ENCODE measurements at regions not wholly inside any gene's neighbourhood (a gene's known extent, or its start where the extent isn't known, plus 50 kb on each side); places are given as distances from the start of the nearest gene placed in this dataset.

DNA sequence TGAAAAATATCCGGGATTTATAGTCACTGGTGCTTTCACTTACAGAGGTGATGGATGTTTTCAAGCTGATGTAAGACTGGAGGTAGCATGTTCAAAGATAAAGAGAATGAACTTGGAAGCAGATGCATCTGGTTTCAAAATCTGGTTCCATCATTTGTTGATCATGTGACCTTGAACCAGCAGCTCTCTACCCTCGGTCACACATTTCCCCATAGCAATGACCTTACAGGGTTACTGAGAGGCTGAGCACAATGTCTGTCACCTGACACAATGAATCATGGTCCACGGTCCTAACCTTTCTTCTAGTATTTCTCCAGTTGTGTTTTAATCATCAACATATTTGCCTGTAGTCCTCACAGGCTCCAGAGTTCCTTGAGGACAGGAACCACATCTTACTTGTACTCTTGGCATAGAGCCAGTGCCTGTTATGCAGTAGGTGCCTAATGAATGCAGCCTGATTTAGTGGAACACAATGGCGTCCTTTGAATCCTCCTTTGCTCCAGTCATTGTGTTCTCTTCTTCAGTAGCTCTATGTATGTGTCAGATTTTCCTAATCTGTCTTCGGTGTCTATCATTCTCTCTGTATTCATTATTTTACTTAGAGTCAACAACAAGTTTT lies 667.3 kb downstream of the PTPRU start:
- TF ChIP-seq, protein P1, sequence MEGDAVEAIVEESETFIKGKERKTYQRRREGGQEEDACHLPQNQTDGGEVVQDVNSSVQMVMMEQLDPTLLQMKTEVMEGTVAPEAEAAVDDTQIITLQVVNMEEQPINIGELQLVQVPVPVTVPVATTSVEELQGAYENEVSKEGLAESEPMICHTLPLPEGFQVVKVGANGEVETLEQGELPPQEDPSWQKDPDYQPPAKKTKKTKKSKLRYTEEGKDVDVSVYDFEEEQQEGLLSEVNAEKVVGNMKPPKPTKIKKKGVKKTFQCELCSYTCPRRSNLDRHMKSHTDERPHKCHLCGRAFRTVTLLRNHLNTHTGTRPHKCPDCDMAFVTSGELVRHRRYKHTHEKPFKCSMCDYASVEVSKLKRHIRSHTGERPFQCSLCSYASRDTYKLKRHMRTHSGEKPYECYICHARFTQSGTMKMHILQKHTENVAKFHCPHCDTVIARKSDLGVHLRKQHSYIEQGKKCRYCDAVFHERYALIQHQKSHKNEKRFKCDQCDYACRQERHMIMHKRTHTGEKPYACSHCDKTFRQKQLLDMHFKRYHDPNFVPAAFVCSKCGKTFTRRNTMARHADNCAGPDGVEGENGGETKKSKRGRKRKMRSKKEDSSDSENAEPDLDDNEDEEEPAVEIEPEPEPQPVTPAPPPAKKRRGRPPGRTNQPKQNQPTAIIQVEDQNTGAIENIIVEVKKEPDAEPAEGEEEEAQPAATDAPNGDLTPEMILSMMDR (IDR thresholded peaks at IDR 0.05; ENCODE audit: low read depth, low read length, missing control alignments), result no peak
- H3K4me3 ChIP-seq (ENCODE audit: low read depth, low read length), result no peak overlapping the region
- no peak for DNase-seq (ENCODE audit: low read depth)

DNA sequence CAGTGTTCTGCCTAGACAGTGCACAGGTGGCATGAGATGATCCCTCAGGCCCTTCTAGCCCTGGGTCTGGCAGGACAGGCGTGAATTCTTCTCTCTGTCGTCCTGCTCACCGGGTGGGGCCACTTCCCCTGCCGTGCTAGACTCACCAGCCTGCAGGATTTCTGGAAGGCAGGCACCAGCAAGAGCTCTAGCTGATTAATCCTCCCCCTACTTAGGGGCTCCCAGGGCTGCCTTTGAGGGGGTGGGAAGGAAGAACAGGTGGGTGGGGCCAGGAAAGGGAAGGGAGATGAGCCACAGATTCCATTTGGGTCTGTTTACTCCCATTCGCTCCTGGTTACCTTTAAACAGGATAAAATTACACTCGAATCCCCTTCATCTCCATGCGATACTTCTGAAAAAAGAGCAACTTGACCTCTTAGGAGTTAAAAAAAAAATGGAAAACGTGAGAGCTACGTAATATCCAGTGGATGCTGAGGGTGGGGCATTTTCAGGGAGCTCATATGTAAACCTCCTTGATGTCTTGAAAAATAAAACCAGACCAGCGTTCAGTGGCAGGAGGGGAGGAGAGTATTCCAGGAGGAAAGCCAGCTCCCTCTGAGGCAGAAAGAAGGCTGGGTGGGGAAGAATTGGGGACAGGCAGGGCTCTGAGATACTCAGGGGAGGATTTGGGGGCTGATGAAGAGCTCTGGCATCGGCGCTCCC lies 665.5 kb downstream of the PTPRU start:
- DNase-seq (ENCODE audit: low read depth), result no peak
- no peak overlapping the region for H3K4me3 ChIP-seq (ENCODE audit: low read depth, low read length)
- TF ChIP-seq, protein P1 (IDR thresholded peaks at IDR 0.05; ENCODE audit: low read depth, low read length, missing control alignments), result no peak

DNA sequence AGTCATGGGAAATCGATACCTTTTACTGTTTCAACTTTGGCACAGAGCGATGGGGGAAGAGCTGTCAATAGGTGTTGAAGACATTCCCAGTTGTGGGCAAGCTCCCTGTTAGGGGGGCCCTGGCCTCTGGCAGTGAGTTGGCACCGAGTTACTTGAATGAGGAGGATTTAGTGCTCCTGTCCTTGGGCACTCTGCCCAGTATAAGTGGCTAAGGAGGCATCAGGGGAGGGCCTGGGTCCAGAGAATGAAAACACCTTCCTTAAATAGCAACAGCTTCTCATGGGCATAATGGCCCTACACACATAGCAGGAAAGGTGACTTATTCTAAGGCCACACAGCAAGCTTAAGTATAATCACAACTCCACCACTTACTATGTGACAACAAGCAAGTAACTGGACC lies 664.4 kb downstream of the PTPRU start:
- no peak for DNase-seq (ENCODE audit: low read depth)
- TF ChIP-seq, protein P1 (IDR thresholded peaks at IDR 0.05; ENCODE audit: low read depth, low read length, missing control alignments), result no peak
- H3K4me3 ChIP-seq (ENCODE audit: low read depth, low read length), result no peak overlapping the region

DNA sequence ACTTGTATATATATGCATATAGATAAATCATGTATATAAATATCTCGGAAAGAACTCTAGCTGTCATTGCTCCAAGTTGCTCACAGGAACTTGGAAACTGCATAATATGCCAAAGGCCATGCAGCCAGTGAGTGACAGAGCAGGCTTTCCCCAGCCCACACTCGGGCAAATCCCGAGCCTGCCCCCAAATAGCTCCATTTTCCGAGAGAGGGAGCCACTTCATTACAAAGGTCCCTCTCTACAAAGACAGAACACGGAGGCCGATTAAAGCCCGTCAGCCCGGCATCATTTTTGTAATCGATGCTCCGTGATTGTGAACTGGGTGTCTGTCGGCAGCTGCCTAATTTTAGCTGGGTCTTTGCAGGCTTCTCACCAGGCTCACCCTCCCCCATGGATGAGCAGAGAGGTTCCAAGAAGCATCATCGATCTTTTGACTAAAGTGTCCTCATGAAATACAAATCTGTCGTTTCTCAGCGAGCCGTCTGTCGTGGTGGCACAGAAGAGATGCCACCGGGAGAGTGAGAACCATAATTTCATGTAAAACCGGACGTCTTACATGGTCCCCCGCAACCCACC lies 663.9 kb downstream of the PTPRU start:
- no peak for DNase-seq (ENCODE audit: low read depth)
- H3K4me3 ChIP-seq (ENCODE audit: low read depth, low read length), result no peak overlapping the region
- TF ChIP-seq, protein P1 (IDR thresholded peaks at IDR 0.05; ENCODE audit: low read depth, low read length, missing control alignments), result no peak

DNA sequence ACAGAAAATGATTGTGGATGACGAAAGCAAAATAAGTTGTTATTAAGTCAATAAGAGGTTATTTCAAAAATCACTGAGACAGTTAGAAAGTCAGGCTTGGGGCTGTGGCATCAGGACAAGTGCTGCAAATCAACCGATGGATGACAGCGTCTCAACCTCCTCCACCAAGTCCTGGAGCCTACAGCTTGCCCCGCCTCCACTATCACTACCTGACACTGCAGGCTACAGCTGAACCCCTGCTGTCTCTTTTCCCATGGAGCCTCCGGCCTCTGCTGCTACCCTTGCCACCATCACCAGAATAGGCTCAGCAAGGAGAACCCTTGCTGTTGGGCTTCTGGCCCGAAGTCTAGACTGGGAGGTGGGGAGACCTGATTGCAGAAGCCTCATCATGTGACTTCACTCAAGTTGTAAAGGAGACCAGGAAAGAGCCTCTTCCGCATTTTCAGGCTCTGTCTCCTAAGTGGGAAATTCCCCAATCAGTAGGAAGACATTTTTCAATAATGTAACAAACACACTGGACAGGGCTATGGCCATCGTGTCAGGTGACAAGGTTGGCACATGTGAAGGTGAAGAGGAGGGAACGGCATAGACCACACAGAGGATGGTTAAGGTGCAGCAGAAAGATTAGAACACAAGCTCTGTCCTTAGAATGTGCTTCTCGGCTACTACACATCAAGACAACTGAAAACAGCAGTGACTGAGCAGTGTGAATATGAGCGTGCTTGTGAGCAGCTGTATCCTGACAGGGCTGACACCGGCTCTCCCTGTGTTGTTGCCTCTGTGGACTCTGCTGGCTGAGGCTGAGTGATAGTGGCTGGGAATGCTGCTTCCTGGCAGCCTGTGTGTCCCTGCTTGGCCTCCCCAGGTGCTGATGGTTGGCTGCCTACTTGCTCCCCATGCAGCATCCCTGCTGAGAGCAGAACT lies 660.7 kb downstream of the PTPRU start:
- DNase-seq (ENCODE audit: low read depth), result no peak
- H3K4me3 ChIP-seq (ENCODE audit: low read depth, low read length), result no peak overlapping the region
- TF ChIP-seq, protein P1 (IDR thresholded peaks at IDR 0.05; ENCODE audit: low read depth, low read length, missing control alignments), result no peak

DNA sequence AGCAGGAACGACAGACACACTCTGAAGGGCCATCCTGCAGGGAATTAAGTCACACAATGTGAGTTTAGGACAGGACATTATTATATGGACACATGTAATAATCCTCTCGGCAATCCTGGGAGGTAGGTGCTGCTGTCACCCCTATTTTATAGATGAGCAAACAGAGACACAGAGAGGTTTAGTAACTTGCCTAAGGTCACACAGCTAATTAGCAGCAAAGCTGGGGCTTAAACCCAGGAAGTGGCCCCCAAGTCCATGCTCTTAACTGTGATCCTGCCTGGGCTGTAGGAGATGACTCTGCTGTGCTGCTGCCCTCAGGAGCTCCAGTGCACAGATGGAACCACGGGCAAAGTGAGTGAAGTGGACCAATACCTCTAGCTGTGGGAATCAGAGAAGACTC lies 660.0 kb downstream of the PTPRU start:
- DNase-seq (ENCODE audit: low read depth), result no peak
- TF ChIP-seq, protein P1 (IDR thresholded peaks at IDR 0.05; ENCODE audit: low read depth, low read length, missing control alignments), result no peak
- H3K4me3 ChIP-seq (ENCODE audit: low read depth, low read length), result no peak overlapping the region
